ENCODE measurements at regions not wholly inside any gene's neighbourhood (a gene's known extent, or its start where the extent isn't known, plus 50 kb on each side); places are given as distances from the start of the nearest gene placed in this dataset.

DNA sequence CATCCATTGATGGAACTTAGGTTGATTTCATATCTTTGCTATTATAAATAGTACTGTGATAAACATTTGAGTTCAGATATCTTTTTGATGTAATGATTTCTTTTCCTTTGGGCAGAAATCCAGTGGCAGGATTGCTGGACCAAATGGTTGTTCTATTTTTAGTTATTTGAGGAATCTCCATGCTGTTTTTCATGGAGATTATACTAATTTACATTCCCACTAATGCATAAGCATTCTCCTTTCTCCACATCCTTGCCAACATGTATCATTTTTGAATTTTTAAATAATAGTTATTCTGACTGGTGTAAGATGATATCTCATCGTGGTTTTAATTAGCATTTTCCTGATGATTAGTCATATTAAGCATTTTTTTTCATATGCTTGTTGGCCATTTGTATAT, 144.0 kb upstream of the SUCLG2 start:
- TF ChIP-seq, protein P1, sequence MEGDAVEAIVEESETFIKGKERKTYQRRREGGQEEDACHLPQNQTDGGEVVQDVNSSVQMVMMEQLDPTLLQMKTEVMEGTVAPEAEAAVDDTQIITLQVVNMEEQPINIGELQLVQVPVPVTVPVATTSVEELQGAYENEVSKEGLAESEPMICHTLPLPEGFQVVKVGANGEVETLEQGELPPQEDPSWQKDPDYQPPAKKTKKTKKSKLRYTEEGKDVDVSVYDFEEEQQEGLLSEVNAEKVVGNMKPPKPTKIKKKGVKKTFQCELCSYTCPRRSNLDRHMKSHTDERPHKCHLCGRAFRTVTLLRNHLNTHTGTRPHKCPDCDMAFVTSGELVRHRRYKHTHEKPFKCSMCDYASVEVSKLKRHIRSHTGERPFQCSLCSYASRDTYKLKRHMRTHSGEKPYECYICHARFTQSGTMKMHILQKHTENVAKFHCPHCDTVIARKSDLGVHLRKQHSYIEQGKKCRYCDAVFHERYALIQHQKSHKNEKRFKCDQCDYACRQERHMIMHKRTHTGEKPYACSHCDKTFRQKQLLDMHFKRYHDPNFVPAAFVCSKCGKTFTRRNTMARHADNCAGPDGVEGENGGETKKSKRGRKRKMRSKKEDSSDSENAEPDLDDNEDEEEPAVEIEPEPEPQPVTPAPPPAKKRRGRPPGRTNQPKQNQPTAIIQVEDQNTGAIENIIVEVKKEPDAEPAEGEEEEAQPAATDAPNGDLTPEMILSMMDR (conservative IDR thresholded peaks at IDR 0.05; ENCODE audit: low read length) = no peak
- TF ChIP-seq EZH2phosphoT487 (IDR thresholded peaks at IDR 0.05; ENCODE audit: borderline replicate concordance) = no peak
